UCSD-AML1 (cell line): ENCODE measurements at regions not wholly inside any gene's neighbourhood (a gene's known extent, or its start where the extent isn't known, plus 50 kb on each side); places are given as distances from the start of the nearest gene placed in this dataset.

Experiments
- DNase-seq: peaks from one replicate; lab custom pipeline; 2025; ENCODE audit not compliant: unreplicated experiment; lab: John Stamatoyannopoulos, UW

DNA sequence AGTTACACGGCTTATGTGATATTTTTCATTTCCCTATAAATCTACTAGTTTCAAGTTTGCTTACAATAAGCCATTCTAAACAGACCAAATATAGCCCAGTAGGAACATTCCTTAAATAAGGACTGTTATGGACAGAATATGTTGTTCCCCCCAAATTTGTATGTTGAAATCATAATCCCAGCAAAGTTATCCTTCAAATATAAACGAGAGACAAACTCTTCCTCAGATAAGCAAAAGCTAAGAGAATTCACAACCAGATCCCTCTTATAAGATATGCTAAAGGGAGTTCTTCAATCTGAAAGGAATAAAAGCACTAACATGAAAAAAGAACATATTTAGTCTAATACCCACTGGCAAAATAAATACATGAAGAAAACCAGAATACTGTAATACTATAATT lies 795.5 kb upstream of the GJE1 start:
- no peak for DNase-seq

DNA sequence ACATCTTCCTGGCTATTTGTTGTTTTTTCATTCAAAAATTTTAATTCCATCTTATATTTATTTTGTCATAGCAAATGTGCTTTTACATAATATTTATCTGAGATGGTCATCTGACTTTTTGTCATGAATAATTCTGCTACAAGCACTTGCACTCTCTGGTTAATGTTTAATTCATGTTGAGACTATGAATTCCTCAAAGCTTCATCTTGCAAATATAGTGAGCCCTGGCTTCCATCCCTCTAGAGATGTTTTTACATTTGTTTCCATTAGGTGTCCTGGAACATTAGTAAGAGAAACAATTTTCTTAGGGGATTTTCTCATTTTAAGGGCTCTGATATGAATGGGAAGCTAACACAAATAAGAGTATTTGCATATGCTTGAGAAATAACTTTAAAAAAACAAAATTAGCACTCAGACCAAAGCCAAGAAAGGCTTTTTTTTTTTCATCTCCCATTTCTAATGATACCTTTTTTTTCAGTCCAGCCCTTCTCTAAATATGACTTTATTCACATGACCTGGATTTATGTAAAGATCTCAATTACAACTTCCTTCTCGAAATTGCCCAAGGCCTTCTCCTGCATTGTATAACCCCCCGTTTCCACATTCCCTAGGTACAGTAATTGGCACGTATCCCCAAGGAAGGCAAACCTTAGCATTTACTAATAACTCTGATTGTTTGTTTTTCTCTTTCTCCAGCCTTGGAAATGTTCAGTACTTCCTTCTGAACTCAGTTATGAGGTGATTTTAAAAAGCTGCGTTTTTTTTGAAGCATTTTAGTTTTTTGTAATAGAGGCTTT lies 797.0 kb upstream of the GJE1 start:
- no peak for DNase-seq

DNA sequence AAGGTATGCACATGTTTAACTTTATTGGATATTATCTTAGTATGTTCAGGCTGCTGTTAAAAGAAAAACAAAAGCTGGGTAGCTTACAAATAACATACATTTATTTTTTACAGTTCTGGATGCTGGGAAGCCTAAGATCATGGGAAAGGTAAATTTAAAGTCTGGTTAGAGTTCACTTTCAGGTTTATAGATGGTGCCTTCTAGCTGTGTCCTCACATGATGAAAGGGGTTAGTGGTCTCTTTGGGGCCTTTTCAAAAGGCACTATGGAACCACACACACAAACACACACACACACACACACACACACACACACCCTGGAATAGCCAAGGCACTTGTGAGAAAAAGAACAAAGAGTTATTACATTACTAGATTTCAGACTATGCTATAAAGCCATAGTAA lies 805.8 kb upstream of the GJE1 start:
- DNase-seq: no peak

DNA sequence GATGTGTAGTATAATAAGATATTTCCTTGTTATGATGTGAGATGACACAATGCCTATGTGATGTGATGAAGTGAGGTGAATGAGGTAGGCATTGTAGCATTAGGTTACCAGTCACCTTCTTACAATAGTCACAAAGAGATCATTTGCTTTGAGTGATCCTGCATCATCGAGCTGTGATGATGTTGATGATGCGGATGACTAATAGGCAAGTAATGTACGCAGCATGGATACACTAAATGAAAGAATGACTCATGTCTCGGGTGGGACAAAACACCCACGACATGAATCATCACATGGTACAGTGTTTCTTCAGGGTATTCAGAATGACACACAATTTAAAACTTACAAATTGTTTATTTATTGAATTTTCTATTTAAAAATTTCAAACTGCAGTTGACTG lies 806.3 kb upstream of the GJE1 start:
- no peak for DNase-seq

DNA sequence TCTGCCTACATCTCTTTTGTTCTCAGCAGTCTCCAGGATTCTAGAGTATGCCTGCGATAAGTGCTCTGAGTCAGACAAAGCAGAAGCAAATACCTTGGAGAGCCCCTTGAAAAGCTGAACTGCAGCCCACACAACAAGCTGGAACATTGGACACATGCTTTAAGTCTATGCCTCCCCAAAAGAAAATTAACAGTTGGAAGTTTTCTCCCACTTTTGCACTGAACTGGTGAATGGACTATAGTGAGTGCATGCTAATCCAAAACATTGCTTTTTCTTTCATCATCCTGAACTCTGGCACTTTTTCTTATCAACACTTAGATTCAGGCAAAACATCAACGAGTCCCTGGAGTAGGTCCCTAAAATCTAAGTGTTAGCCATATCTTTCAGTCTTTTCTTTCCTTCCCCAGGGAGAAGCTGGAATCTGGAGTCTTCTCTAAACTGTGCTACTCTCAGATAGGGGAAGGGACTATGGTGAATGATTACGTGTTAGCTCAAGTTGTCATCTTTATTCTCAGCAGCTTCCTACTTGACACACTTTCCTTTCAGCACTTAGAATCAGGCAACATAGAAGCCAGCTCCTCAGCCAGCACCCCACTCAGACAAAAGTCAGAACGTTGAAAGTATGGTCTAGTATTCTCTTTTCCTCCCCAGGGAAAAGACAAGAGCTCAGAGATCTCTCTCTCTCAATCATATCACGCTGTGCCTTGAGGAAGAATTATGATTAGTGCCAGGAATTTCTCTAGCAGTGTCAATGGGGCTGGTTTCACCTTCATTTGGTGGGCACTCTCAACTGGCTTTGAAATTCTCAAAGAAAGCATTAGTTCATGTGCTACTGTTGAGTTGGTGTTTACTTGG lies 811.0 kb upstream of the GJE1 start:
- DNase-seq: no peak

DNA sequence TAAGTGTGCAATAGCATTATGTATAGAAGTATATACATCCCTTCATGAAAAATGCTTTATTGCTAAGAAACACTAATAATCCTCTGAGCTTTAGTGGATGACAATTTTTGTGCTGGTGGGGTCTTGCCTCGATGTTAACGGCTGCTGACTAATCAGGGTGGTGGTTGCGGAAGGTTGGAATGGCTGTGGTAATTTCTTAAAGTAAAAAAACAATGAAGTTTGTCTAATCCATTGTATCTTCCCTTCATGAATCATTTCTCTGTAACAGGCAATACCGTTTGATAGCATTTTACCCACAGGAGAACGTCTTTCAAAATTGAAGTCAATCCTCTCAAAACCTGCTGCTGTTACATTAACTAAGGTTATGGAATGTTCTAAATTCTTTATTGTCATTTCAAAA lies 816.5 kb upstream of the GJE1 start:
- DNase-seq: no peak

DNA sequence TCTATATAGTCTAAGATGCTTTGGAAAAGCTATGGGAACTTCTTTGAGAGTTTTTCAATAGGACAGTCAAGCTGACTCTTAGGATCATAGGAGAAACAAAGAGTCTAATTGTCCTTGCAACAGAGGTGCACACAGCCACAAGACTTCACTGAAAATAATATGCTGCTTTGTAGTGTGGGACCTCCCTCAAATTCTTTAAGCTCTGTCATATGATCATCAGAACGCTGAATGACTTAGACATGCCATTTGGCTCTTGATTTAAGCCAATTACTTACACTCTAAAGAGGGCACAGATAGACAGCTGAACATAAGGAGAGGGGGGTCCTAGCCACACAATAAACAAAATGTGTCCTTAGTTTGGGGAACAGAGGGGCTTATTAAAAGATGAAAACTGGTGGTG lies 818.7 kb upstream of the GJE1 start:
- no peak for DNase-seq

DNA sequence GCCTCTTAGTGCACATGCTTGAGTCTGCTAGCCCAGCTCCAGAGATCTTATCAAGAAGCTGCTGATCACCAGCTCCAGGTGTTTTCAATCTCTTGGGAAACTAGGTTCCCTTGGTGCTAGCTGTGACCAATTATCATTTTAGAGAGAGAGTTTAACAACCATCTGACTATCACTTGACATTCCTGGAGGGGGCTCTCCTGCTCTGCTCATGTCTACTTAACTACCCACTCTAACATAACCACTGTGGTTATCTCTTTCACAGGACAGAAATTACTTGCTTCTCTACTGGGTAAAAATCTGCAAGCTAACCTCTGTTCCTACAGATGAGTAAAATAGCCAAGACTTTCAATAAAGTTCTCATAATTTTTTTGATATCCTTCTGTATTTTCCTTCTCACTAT lies 823.4 kb upstream of the GJE1 start:
- no peak for DNase-seq

DNA sequence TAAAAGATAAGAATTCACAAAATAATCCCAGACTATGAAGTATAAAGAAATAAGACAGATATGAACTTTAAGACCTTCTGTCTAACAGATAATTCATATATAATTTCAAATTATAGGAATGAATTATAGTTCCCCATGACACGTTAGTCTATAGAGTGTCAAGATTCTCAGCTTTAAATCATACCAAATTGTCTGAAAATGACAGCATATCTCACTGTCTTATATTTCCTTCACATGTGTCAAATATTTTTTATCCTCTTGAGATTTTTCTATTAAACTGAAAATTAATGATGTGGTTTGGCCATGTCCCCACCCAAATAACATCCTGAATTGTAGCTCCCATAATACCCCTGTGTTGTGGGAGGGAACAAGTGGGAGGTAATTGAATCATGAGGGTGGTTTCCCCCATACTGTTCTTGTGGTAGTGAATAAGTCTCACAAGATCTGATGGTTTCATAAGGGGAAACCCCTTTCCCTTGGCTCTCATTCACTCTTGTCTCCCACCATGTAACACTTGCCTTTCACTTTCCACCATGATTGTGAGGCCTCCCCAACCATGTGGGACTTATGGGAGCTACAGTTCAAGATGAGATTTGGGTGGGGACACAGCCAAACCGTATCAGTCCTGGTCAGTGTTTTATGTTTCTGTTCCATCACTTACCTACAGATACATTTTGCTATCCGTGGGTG lies 825.3 kb upstream of the GJE1 start:
- no peak for DNase-seq

DNA sequence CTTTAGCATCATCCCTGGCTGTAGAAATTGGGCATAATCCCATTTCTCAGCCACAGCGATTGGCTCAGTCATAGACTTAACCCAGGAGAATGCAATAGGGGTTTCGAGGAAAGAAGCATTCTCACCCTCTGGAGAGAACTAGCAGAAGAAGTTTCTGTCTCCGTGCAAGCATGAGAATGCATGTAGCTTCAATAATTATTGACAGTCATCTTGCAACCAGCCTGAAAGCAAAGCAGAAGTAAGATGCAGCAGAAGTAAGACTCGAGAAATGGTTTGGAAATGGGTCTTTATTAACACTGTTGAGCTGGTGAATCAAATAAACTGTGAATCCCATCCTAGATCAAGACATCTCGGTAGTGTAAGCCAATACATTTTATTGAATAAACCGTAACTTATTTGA lies 828.8 kb upstream of the GJE1 start:
- no peak for DNase-seq

DNA sequence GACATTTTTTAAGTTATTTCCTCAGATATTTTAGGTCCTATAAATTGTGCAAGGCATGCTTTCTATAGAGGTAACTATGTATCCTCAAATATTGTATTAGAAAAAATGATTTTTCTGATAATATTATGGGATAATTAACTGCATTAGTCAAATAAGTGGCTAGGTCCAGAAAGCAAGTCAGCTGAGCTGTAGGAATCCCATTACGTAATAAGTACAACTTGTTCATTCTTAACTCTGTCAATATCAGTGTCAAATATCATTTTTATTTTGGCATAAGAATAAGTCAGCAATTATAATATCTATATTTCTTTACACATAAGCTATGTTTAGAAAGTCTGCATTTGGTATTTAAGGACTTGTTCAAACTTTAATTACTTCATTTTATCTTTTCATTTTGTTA lies 830.9 kb upstream of the GJE1 start:
- DNase-seq: no peak

DNA sequence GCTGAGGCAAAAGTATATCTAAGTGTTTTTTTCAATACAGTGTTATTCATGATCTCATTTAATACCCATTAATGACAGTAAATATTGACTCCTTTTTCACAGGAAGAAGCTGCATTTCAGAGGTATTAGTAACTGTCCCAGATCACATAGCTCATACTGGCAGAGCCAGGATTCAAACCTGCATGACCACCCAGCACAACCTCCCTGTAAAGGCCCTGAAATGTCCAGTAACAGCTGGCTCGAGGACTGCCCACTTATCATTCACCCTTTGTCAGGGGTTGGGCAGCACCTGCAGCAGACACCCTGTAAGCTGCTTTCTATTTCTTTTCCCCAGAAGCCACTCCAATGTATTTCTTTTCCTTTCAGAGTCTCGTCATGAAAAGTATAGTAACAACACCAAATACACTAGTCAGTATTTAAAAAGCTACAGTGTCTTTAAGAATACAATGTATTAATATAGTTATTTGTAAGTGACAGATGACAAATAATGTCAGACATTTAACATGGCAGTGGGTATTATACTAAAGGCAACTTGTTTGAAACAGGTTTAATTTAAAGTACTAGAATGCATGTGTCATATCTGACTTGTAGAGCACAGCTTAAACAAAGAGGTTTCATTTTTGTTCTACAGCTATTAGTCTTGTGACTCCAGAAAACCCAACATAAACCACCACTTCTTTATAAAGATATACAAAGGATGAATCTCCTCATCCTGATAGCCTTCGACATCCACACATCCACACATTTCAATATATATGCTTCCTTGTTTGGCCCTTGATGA lies 841.6 kb upstream of the GJE1 start:
- DNase-seq: no peak

DNA sequence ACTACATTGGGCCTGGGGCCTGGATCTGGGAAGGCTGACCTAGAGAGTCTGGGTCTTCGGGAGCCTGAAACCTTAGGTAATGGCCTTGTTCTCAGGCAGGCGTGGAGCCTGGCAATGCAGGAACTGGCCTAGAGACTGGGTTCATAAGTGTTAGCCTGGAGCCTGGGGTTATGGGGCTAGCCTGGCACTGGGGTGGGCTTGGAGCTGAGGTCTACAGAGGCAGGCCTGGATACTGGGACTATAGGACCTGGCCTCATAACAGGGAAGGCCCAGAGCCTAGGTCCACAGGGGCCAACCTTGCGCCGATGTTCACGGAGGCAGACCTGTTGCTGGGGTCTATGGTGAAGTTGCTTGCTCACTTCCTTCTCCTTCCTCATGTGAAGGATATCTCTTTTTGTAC lies 843.8 kb upstream of the GJE1 start:
- no peak for DNase-seq

DNA sequence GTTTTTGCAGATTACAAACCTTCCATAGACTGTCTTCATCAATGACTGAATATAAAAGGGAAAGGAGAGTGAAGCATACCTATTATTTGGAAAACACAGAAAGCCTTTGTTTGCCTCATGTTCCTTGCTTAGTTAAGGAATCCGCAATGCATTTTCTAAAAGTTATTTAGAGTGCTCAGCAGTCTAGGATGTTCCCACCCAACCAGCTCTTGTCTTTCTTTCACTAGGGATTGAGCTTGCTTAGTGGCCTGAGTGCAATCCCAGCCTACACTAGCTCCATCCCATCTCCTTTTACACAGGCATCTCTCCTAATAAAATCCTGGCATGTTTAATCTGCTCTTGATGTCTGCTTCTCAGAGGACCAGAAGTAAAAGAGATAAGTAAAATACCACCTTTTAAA lies 850.5 kb upstream of the GJE1 start:
- no peak for DNase-seq

DNA sequence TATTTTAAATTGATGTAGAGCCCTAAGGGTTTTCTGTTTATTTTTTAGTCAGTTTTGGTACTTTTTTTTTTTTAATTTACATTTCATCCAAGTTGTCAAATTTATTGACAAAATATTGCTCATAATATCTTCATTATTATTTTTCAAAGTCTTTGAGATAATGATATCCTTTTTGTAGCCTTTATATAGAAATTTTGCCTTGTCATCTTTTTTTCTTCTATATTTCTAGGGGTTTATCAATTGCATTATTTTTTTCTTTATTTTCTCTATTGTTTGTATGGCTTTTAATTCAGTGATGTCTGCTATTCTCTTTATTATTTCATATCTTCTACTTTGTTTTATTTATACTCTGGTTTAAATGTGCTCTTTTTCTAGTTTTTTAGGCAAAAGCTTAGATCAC lies 863.0 kb upstream of the GJE1 start:
- DNase-seq: no peak

DNA sequence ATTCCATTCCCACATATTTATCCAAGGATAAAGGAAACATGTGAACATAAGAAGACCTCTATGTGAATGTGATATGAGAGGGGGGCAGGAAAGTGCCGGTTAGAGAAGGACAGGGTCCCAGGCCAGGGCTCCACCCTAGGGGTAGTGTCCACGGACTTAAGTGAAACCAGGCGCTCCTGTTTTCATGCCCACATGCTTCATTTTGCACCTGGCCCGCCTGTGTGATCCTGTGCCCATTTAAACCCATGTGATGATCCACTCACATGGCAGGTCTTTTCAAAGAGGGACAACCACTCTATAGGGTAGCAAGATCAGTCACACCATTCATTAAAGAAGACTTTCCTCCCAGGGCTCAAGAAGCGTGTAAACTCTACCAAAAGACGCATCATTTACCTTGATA lies 865.3 kb upstream of the GJE1 start:
- DNase-seq: no peak

DNA sequence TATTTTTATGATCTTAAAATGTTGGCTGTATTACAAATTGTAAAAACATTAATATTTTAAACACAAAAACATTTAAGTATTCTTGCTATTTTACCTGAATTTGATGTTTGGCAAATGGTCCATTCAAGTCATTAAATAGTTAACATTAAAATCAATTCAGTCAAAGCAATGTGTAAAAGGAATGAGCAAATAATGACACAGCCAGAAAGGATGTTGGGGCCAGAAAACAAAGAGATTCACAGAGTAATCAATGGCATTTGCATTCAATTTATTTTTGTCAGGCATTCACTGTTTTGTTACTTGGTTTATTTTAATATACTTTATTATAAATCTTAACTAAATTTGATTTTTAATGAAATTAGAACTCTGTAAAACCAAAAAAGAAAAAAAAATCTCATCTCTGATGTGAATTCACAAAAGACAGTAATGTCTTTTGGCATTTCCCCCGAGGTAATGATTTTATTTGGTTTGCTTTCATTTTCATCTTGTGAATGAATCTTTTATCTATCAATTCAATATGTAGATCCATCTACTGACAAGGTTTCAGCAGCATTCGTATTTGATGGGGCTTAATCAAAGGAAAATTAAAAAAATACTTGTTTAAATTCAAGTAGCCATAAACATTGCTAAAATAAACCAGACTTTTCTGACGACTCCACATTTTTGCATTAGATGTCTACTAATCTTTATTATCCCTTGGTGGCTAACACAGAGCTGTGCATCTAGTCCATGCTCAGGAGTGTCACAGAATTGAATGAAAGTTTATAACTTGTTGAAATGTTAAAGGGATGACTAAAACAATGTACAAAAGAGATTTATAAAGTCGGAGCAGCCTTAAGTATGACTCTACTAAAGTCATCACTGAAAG lies 866.7 kb upstream of the GJE1 start:
- no peak for DNase-seq

DNA sequence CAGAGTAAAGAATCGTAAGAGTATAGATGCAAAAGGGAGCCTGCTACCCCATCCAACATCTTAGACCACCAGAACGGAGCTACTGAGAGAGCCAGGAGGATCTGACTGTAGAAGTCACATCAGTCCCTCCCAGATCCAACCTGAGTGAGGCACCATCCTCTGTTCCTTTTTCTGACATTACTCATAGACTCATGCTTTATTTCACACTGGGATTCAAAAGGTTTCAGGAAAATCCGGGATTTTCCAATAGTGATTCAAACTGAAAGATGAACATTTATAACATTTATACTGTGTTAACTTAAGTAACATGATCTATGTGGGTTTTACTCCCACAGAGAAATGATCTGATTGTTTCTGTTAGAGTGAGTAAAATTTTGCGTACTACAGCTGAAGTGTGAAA lies 868.6 kb upstream of the GJE1 start:
- DNase-seq: no peak

DNA sequence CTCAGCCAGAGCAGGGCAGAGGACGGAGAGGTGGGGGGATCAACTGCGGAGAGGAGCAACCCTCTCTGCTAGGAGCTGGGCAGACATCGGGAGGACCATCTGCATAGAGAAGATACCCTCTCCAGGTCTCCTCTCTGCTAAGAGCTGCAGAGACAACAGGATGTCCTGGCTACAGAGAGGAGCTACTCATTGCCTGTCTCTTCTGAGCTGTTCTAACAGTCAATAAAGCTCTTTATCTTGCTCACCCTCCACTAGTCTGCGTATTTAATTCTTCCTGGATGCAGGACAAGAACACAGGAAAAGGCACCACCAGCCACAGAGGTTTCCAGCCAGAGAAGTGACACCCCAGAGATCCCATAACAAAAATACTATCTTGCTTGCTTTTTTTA lies 871.1 kb upstream of the GJE1 start:
- no peak for DNase-seq

DNA sequence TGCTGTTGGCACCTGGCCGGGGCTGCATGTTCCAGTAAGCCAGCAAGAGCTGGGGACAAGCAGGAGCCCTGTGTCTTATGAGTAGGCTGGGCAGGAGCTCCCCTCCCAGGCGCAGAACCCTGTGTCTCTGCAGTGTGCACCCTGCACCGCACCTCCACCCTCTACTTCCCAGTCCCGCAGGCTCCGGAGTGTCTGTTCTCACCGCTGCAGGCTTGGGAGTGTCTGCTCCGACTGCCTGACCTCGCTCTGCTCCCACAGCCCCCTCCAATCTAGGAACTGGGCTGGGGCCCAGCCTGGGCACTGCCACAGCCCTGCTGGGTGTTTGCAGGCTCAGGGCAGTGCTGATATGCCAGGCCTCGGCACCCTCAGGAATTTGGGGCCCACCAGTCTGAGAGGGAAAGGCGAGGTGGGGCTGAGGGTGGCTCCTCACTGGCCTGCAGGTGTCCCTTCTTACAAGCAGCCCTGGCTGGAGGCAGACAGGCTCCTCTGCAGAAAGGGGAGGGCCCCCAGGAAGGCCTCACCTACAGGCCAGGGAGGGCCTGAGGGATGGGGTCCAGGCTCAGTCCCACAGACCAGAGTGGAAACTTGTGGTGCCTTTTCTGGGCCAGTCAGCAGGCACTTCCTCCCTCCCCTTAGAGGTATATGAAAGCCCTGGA lies 871.6 kb upstream of the GJE1 start:
- DNase-seq: no peak
